Hematopoietic multipotent progenitor cell treated with erythropoietin and hydrocortisone succinate and interleukin-3 and kit ligand, for 6 days (in vitro differentiated cells): ENCODE measurements at regions not wholly inside any gene's neighbourhood (a gene's known extent, or its start where the extent isn't known, plus 50 kb on each side); places are given as distances from the start of the nearest gene placed in this dataset.
A peak's percentile ranks its signal among the peaks of the same experiment; 100 is the strongest.

ENCODE experiments used
- DNase-seq: peaks from one replicate; pipeline ENCODE4 v3.0.0-alpha.2; 2015

GRCh38 chr3:187618722-187619121, 51.5 kb downstream of the SST start:
- DNase-seq: no peak

GRCh38 chr3:187617213-187617612, 53.0 kb downstream of the SST start:
- DNase-seq: no peak

- peak; percentile 76 for DNase-seq
These were observed 53.8 kb downstream of the SST start for GRCh38 chr3:187616307-187616972.

DNA sequence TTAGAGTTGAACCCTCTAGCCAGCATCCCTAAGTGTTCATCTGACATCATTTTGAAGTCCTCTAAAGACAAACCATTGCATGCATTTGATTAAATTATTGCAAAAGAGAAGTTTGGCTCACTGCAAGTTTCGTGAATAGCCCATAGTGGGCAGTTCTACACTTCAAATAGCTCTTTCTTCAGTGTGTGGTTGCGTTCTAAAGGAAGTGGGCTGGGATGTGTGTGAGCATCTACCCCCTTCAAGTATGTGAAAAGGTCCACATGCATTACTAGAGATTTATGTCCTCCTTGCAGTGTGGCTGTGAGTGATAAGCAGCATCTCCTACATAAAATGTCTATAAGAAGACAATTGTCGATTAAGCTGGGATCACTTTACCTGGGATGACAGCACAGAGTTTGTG, 54.6 kb downstream of the SST start:
- no peak for DNase-seq

DNA sequence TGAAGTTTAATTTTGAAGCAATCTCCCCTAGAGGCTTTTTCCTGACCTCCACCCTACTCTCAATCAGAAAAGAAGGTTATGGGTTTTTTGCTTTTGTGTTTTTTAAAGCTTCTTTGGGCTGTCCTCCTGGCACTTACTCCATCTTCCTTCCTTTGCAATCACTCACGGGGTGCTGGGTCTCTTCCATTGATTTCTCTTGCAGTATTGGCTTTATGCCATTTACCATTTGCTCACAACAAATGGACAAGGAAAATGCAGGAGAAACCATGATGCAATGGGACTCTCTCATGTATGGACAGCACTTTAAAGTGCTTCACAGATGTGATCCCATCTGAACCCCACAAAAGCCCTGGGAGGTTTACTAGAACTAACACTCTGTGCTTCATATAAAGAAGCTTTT, 57.5 kb downstream of the SST start:
- no peak for DNase-seq

DNA sequence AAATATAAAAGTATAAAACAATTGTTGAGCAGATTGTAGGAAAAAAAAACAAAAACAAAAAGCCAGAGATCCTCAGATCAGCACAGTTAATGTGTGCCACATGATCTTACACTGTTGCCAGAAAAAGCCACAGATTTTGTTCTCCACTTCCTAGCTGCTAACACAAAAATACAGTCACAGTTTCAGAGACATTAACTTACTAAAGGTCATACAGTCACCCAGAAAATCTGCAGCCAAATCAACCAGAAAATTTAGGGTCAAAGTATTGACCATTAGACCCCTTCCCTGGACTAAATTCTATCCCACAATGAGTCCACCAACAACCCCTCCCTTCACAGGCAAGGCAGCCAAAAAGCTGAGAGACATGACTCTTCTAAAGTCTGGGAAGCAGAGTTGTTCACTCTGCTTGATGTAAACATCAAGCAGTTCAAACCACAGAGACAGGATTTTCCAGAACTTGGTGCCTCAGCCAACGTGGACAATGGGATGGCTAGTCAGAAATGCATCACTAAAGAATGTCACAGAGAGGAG, 59.1 kb downstream of the SST start:
- DNase-seq: no peak

GRCh38 chr3:187594272-187594671, 75.9 kb downstream of the SST start:
- no peak for DNase-seq

GRCh38 chr3:187593451-187593850, 76.7 kb downstream of the SST start:
- no peak for DNase-seq

- no peak for DNase-seq
These were observed 79.2 kb downstream of the SST start for GRCh38 chr3:187590861-187591576.

DNA sequence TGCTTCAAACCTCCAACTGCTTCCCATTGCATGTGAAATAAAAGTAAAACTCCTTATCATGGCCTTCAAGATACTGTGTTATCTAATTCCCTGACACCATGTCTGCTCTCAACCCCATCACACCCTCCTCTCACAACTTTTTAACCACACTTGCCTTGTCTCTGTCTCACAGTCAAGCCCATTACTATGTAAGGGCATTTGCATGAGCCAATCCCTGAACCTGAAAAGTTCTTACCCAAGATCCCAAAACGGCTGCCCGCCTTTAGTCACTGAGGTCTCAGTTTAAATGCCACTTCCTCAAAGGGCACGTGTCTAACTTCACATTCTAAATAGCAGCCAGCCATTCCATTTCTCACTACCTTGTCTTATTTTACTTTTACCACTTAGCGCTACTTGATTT, 83.1 kb downstream of the SST start:
- DNase-seq: peak; percentile 82

GRCh38 chr3:187586226-187586625, 84.0 kb downstream of the SST start:
- DNase-seq: peak; percentile 3

DNA sequence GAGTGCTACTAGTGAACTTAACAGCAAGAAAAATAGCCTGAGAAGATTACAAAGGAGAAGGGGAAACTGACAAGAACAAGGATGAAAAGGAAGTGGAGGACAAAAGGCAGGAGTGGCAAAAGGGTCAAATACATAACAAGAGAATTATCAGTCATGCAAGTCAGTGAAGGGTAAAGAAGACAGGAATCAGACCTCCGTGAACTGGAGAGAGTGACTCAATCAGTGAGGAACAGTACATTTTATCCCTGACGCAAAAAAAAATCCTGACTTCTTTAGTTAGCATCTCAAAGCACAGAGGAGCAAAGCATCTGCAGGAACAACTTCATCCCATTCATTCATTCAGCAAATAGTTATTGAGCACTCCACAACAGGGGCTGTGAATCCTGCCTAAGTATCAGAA, 97.8 kb downstream of the SST start:
- DNase-seq: no peak

GRCh38 chr3:187571701-187572100, 98.5 kb downstream of the SST start:
- DNase-seq: no peak

DNA sequence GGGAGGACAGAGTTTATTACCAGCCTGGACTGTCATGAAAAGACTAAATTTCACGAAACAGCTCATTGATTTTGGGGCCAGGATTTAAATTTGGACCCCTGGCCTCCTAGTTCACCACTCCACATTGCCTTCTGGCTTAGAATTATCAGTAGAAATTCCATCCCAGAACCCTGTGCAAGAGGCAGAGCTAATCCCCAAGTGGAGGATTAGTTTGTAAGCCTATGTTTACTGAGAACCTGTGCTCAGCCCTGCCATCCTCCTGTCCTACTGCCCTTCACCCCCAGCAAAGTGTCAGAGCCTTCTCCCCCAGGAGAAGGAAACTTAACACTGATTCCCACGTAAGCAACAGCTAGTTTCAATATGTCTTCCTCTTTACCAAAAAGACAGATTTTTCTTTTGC, 99.4 kb downstream of the SST start:
- DNase-seq: no peak

DNA sequence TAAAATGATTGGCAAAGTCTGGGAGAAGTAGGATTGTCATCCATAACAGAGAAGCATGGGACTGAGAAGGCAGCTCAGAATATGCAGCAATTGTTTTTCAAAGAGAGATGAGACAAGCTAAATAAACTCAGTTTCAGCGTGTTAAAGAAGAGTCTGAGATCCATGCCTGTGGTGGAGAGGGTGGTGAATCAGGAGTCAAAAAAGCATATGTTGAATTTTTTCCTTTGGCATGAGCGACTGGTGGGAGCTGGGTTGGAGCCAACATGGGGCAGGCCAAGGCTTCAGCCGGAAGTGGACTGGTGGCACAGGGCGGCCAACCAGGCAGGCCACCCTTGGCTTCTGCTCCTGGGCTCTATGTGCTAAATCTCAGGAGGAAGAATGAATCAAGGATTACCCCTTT, 102.0 kb downstream of the SST start:
- DNase-seq: no peak

DNA sequence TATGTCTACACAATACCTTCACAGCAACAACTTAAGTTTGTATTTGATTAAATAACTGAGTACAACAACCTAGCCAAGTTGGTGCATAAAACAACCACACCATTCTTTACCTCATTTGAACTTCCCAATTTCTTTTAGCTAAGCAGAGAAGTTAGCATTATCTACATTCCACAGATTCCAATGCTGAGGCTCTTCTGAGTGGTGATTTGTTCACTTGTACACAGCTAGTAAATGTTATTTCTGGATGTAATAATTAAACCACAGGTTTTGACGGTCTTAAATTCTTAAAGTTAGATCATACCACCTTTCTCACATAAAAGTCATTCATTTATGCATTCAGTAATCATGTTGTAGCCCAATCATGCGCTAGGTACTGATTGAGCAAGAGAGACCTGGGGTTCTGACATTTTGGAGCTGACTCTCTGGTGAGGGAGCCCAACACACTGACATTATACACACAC, 102.5 kb downstream of the SST start:
- DNase-seq: peak; percentile 48

- DNase-seq: no peak
These were observed 103.2 kb downstream of the SST start for GRCh38 chr3:187567021-187567420.

DNA sequence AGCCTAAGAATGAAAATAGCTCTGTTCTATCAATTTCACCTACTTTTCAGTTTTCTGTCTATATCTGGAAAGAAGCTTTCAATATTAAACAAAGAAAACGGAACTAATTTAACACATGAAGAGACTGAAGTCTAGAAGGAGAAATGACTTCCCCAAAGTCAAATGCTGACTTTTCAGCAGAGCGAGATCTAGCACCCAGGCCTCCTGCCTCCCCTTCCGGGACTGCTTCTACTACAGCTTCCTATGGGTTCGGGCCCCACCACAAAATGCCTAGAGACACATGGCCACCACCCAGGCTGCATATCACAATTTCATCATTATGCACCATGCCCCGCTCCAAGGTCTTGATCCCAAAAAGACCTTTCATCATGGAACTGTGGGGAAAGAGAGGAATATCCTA, 104.5 kb downstream of the SST start:
- DNase-seq: no peak

DNA sequence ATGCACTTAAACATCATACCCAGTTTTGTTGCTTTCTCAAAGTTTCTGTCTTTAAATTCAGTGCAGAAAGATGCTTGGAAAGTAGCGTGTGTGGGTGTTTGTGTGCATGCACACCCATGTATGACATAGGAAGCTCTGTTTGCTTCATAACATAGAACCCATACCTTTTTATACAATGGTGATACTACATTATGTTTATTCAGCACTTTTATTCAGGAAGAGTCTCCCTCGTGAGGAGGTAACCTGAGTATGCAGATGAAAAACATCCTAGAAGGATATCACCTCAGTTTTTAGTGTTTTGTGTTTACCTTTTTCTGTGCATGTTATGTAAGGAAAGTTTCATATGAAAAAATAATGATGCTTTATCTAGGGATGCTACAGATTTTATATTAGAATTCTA, 111.2 kb downstream of the SST start:
- DNase-seq: no peak

DNA sequence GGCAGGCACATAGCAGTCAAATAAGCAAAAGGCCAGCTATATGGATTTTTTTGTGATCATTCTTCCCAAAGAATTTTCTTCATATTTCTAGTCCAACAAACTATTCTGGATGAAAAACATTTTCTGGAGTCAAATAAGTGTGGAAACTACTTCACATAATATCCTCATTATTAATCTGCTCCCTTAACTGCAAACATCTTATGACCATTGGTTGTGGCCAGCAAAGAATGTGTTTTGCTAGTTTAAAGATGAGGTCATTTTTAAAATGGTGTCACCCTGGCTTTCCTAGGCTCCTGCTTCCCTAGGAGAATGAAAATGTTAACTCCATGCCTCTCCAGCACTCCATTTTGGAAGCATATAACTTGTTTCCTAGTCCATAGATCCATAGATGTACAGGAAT, 118.8 kb downstream of the SST start:
- DNase-seq: no peak

- DNase-seq: peak; percentile 9
These were observed 119.7 kb downstream of the SST start for GRCh38 chr3:187550446-187550845.

DNA sequence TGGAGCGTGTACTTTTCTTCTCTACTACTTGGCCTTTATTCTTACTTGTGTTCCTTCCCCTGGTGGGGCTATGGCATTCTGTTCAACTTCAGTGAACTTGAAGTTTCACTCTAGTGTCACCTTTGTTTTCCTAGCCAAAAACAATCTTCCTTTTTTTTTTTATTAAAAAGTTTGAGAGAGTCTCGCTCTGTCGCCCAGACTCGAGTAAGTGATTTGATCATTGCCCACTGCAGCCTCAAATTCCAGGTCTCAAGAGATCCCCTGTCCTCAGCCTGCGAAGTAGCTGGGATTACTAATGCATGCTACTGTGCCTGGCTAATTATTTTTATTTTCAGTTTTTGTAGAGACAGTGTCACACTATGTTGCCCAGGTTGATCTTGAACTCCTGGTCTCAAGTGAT, 124.8 kb downstream of the SST start:
- DNase-seq: no peak

DNA sequence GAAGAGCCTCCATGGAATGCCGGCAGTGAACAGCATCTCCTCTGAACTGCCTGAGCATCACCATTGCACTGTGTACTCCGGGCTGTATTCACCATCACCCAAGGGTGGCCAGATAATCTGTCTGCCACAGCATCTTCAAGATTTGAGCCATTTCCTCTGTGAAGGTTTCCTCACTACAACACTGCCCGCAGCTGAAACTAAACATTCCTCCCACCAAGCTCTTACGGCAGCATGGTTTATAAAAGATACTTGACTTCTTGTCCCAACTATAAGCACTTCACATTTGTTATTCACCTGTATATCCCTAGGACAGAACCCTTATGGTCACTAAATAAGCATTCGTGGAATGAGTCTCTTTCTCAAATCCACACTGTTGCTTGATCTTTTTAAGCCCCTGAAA, 125.9 kb downstream of the SST start:
- DNase-seq: no peak

GRCh38 chr3:187540847-187541246, 129.3 kb downstream of the SST start:
- no peak for DNase-seq

- no peak for DNase-seq
These were observed 134.0 kb downstream of the SST start for GRCh38 chr3:187536185-187536584.
